Pulmonary artery endothelial cell (primary cell): ENCODE measurements at regions not wholly inside any gene's neighbourhood (a gene's known extent, or its start where the extent isn't known, plus 50 kb on each side); places are given as distances from the start of the nearest gene placed in this dataset.
"Not testable (repeated sequence)": the region's sequence is repeated elsewhere in the genome, so short reads cannot be mapped to it uniquely, and the experiment has no call there.

Source experiments
- DNase-seq: peaks from one replicate; pipeline ENCODE4 v3.0.0-alpha.2; 2011; ENCODE audit warnings: low read depth, low spot score

- DNase-seq: no peak
Observed at GRCh38 chr11:80307676-80308075, 866.8 kb upstream of the TENM4 start.

GRCh38 chr11:80297858-80298632 is 857.2 kb upstream of the TENM4 start:
- no peak for DNase-seq

- no peak for DNase-seq
Observed at GRCh38 chr11:80293293-80293692, 852.5 kb upstream of the TENM4 start.

GRCh38 chr11:80284946-80285785 is 844.3 kb upstream of the TENM4 start:
- no peak for DNase-seq

- no peak for DNase-seq
Observed at GRCh38 chr11:80282643-80283042, 841.8 kb upstream of the TENM4 start.

DNA sequence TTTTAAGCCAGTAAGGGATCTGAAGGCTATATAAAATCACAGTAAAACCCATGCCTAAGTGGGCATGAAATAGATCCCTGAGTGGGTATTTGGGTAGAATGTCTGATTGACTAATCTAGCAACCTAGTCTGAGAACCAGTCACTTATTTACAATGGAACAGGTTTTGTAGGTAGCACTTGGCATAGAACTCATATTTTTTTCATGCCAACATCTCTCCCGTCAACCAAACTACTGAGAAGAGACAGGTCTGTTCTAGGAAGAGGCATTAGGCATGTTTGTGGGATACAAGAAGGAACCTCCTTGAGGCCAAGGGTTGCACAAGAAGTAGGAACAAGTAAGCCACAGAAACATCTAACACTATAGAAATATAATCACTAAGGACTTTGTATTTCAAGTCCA is 840.4 kb upstream of the TENM4 start:
- DNase-seq: no peak

DNA sequence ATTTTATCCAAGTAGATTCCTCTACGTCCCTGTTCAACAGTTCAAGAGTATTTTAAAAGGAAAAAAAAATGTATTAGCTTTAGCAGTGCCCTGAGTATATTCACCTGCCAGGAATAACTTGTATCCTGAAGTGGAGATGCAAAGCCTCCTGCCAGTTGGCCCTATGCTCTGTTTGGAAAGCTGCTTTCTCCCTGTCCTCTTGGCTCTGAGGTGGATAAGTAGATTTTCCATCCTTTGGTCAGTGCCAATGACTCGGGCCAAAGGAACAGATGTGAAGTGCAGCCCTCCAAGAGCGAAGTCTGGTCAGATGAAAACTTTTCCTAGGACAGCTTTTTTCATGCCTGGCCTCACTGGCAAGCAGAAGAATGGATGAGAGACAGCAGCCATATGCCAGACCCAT is 839.9 kb upstream of the TENM4 start:
- DNase-seq: no peak

DNA sequence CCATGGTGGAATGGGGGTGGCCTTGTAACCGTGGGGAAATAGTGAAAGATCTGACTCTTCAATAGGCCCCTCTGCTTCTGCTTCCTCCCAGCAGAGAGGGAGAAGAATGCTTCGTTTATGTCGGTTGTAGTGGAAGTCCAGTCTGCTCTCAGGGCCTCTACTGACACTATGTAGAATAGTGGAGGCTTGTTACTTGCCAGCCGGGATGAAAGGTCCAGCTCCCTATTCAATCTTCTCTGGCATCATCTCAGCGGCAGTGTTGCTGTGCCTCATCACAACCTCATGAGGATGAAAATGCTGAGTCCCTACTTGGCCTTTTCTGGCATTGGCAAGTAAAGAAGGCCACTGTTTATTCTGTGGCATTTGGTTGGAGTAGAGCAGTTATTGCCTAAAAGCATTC is 820.9 kb upstream of the TENM4 start:
- no peak for DNase-seq

GRCh38 chr11:80257319-80258015 is 816.6 kb upstream of the TENM4 start:
- DNase-seq: not testable (repeated sequence)

- no peak for DNase-seq
Observed at GRCh38 chr11:80255021-80255420, 814.2 kb upstream of the TENM4 start.

DNA sequence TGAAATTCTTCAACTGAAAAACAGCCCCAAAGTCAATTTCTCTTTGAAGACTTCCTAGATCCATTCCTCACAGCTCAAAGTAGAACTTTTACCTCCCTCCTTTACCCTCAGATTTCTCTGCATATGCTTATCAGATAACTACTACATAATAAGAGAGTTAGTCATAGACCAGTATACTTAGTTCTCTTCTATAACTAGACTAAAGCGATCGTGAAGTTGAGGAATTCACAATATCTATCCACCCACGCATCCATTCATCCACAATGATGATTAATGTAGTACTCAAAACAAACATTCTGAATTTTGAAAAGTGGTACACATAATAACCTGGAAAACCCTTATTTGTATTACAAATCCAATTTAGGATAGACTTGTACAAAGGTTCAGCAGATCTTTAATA is 800.9 kb upstream of the TENM4 start:
- DNase-seq: no peak

- DNase-seq: no peak
Observed at GRCh38 chr11:80240245-80240644, 799.4 kb upstream of the TENM4 start.

DNA sequence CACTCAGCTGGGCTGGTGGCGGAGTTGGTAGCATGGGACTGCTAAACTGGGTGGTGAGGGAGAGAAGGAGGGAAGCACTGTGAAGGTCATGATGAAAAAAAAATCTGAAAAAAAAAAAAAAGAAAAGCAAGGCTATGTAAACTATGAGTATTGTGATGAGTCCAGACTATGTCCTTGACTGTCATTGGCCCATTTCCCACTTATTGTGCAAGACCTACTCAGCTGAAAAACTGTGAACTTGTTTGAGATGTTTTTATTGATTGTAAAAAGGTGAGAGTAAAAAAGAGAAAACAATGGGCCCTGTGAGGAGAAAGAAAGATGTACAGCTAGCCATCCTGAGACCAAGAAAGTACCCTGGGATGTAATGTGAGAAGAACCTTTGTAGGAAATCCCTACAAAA is 798.4 kb upstream of the TENM4 start:
- DNase-seq: no peak

GRCh38 chr11:80227915-80228314 is 787.1 kb upstream of the TENM4 start:
- DNase-seq: no peak

DNA sequence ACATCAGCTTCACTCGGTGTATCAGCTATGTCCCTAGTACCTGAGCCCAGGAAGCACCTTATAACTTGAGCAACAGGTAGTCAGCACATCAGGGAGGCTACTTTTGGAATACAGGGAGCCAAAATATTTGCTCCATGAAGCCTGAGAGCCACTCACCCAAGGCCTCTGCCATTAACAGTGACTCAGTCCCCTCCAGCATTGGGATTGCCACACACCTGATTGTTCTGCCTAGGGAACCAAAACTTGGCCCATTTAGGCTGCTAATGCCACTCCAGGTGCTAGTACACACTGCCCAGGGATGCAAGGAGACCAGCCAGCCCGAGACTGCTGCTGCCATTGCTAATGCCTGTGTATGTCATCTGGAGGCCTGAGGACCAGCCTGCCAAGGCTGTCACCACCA is 773.6 kb upstream of the TENM4 start:
- DNase-seq: no peak

DNA sequence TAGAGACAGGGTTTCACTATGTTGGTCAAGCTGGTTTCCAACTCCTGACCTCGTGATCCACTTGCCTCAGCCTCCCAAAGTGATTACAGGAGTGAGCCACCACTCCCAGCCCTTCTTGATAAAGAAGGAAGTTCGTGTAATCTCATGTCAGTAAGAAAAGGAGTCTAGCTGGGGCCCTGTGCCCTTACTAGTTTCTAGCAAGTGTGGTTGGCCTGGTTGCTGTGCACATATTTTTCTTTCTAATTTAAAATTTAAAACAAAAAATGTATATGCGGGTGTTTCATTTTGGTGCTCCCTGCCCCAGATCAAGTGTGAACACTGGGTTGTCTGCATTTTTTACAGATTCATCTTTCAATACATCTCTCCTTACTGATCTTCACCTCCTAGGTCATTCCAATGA is 770.8 kb upstream of the TENM4 start:
- no peak for DNase-seq

GRCh38 chr11:80204021-80204420 is 763.2 kb upstream of the TENM4 start:
- DNase-seq: no peak

DNA sequence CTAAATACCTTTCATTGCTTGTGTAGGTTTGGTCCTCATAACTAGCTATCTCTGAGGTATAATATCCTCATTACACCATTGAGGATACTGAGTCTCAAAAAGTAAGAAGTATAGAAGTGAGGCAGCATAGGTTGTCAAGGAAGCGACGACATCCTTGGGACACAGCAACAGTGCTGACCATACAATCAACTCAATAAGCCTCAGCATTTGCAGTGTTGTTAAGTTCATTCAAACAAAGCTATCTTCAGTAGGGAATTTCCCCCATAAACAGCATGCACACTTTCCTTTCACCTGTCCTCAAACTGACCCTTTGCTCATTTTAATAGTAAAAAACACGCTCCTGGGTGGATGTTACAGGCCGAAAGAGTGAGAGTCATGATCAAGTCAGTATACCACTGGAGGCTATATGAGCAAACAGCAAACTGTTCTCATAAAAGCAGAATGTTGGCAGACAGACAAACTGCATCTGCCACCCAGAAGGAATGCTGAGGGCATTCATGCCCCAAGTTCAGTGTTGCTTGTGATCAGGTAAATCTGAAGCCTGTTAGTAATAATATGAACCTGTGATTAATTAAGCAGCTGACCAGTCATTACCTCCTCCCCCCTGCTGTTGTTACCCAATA is 756.2 kb upstream of the TENM4 start:
- DNase-seq: no peak

- DNase-seq: no peak
Observed at GRCh38 chr11:80196041-80196440, 755.2 kb upstream of the TENM4 start.

GRCh38 chr11:80194625-80195024 is 753.8 kb upstream of the TENM4 start:
- no peak for DNase-seq

DNA sequence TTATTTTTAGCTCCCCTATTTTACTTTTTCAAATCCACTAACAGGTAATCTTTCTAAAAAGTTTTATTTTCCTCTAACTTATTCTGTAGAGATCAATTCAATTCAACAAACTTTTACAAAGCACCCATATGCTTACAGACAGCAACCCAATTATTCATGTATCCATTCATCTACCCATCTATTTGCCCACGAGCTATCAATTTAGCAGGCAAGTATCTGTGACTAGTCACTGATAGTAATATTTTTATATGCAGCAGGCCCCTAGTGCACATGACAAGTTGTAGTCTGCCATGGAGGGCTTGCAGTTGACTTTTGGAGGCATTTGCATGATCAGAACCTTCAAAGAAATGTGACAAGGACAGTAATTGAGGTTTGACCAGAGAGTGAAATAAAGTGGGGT is 753.2 kb upstream of the TENM4 start:
- DNase-seq: no peak
